A673 (cell line): ENCODE measurements at regions not wholly inside any gene's neighbourhood (a gene's known extent, or its start where the extent isn't known, plus 50 kb on each side); places are given as distances from the start of the nearest gene placed in this dataset.

Source experiments
- BruUV-seq: library from RNA; stranded (reverse); fragments of 400-500 nt; replicated peaks from 2 replicates; lab custom pipeline; 2021; lab: Mats Ljungman, UMichigan
- CTCF ChIA-PET: fragments of 300-600 bp; sonication (Branson Sonifier 250); formaldehyde crosslinking; loops from one replicate; lab custom pipeline; 2022; ENCODE audit warnings: antibody characterized with exemption; lab: Charles Lee
- POLR2A ChIA-PET: fragments of 300-600 bp; sonication (Branson Sonifier 250); formaldehyde crosslinking; loops from one replicate; lab custom pipeline; 2022; ENCODE audit warnings: antibody characterized with exemption; ENCODE audit not compliant: low non-redundant PET; lab: Charles Lee
- DNase-seq: peaks from one replicate; pipeline ENCODE4 v3.0.0-alpha.2; 2015; ENCODE audit warnings: low spot score
- H3K27ac ChIP-seq: fragments of 200-600 bp; sonication (generic); 2 replicates; pipeline ENCODE4 v1.5.1; 2016; ENCODE audit warnings: mixed run types, low read depth, mild to moderate bottlenecking, mixed read lengths, antibody characterized with exemption, low read length; ENCODE audit not compliant: poor library complexity, severe bottlenecking
- H3K27me3 ChIP-seq: fragments of 200-600 bp; sonication (generic); replicated peaks from 2 replicates; pipeline ENCODE4 v1.6.1; 2017; ENCODE audit warnings: mixed run types, low read depth, mild to moderate bottlenecking, mixed read lengths, antibody characterized with exemption, low read length; ENCODE audit not compliant: insufficient read depth, poor library complexity
- H3K36me3 ChIP-seq: fragments of 200-600 bp; sonication (generic); 2 replicates; pipeline ENCODE4 v1.6.1; 2016; ENCODE audit warnings: mixed run types, mild to moderate bottlenecking, mixed read lengths, antibody characterized with exemption, low read length; ENCODE audit not compliant: insufficient read depth, poor library complexity, severe bottlenecking
- H3K4me1 ChIP-seq: fragments of 200-600 bp; sonication (generic); 2 replicates; pipeline ENCODE4 v1.6.1; 2017; ENCODE audit warnings: mixed run types, mild to moderate bottlenecking, mixed read lengths, antibody characterized with exemption, low read length; ENCODE audit not compliant: insufficient read depth, poor library complexity, severe bottlenecking
- H3K4me3 ChIP-seq: fragments of 200-600 bp; sonication (generic); 2 replicates; pipeline ENCODE4 v1.5.1; 2016; ENCODE audit warnings: low read depth, mixed run types, mild to moderate bottlenecking, mixed read lengths, low read length; ENCODE audit not compliant: poor library complexity, severe bottlenecking
- H3K9me3 ChIP-seq: fragments of 200-600 bp; sonication (generic); 2 replicates; pipeline ENCODE4 v1.6.1; 2016; ENCODE audit warnings: mixed run types, low read depth, mild to moderate bottlenecking, mixed read lengths, antibody characterized with exemption, low read length; ENCODE audit not compliant: poor library complexity, severe bottlenecking
- CTCF ChIP-seq: fragments of 300-800, 200-600 bp; sonication (generic); conservative IDR thresholded peaks from 2 replicates; pipeline ENCODE4 v1.5.1; 2017; ENCODE audit warnings: low read depth, mild to moderate bottlenecking, antibody characterized with exemption, low read length, moderate library complexity, mixed read lengths
- EZH2 ChIP-seq: fragments of 200-600 bp; sonication (generic); IDR thresholded peaks from 2 replicates; pipeline ENCODE4 v1.6.1; 2017; ENCODE audit warnings: borderline replicate concordance, low read depth, mild to moderate bottlenecking, mixed read lengths, antibody characterized with exemption, low read length; ENCODE audit not compliant: poor library complexity, severe bottlenecking
- intact Hi-C: fragments of 100-400 bp; cut with micrococcal nuclease; formaldehyde crosslinking; loops from one replicate; pipeline ENCODE4 v1.10.0; 2022; ENCODE audit not compliant: unreplicated experiment

- Histone ChIP-seq H3K9me3 (no peaks in the 10 kb centered on the region), H3K4me1 (no peaks in the 10 kb centered on the region), H3K4me3 (no peak overlapping the region), H3K27me3 (no peaks in the 10 kb centered on the region), H3K27ac (no peak overlapping the region), H3K36me3 (no peaks in the 10 kb centered on the region)
- CTCF ChIA-PET, result no interaction called here
- no TSS peak for BruUV-seq
- intact Hi-C loops, result no loop called here
- no peak for DNase-seq
- TF ChIP-seq EZH2 (no peak), CTCF (no peak)
- POLR2A ChIA-PET, result no interaction called here
Measured at GRCh38 chr16:63442246-63442645, 1406.0 kb upstream of the CDH8 start.

DNA sequence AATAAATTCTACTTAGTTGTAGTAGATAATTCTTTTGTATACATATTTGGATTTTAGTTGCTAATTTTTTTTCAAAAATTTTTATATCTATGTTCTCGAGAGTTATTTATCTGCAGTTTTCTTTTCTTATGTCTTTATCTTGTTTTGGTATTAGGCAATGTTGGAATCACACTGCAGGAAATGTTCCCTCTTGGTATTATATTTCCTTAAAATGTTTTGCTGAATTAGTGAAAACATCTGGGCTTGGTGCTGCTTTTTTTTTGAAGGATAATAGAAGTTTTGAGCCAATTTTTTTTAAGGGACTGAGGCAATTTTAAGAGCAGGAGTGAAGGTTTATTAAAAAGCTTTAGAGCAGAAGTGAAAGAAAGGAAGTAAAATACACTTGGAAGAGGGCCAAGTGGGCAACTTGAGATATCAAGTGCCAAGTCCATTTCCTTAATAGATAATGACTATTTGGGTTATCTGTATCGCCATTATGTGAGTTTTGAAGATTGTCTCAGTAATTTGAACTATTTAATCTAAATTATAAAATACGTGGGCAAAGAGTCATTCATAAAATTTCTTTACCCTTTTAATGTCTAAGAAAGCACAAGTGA, 1390.1 kb upstream of the CDH8 start:
- TF ChIP-seq CTCF (no peak), EZH2 (no peak)
- Histone ChIP-seq H3K4me3 (no peak overlapping the region), H3K27me3 (no peaks in the 10 kb centered on the region), H3K27ac (no peak overlapping the region), H3K4me1 (no peaks in the 10 kb centered on the region), H3K9me3 (no peaks in the 10 kb centered on the region), H3K36me3 (no peaks in the 10 kb centered on the region)
- no TSS peak for BruUV-seq
- intact Hi-C loops, result no loop called here
- ChIA-PET POLR2A (no interaction called here), CTCF (no interaction called here)
- peak; percentile 14 for DNase-seq

- Histone ChIP-seq H3K27me3 (no peaks in the 10 kb centered on the region), H3K9me3 (no peaks in the 10 kb centered on the region), H3K27ac (no peak overlapping the region), H3K4me3 (no peak overlapping the region), H3K36me3 (no peaks in the 10 kb centered on the region), H3K4me1 (no peaks in the 10 kb centered on the region)
- BruUV-seq, result no TSS peak
- intact Hi-C loops, result no loop called here
- CTCF ChIA-PET, result no interaction called here
- DNase-seq, result no peak
- POLR2A ChIA-PET, result no interaction called here
- no peak for TF ChIP-seq CTCF
- no peak for TF ChIP-seq EZH2
Measured at GRCh38 chr16:63422715-63423114, 1386.5 kb upstream of the CDH8 start.
